HL-60 (cell line): ENCODE measurements at regions not wholly inside any gene's neighbourhood (a gene's known extent, or its start where the extent isn't known, plus 50 kb on each side); places are given as distances from the start of the nearest gene placed in this dataset.

Experiments used
- GABPA ChIP-seq: IDR thresholded peaks from 2 replicates; pipeline ENCODE4 v1.6.1; 2012; ENCODE audit warnings: low read depth
- POLR2AphosphoS5 ChIP-seq: IDR thresholded peaks from 2 replicates; pipeline ENCODE4 v1.6.1; 2012; ENCODE audit warnings: low read depth
- SPI1 ChIP-seq: IDR thresholded peaks from 2 replicates; pipeline ENCODE4 v1.6.1; 2012; ENCODE audit warnings: low read depth, mild to moderate bottlenecking, borderline replicate concordance
- TF ChIP-seq, protein P1 (sequence below): IDR thresholded peaks from one replicate; pipeline ENCODE4 v1.5.1; 2011; ENCODE audit warnings: low read length, control low read depth, inconsistent platforms; ENCODE audit not compliant: insufficient read depth
- TF ChIP-seq, protein P2 (sequence below): IDR thresholded peaks from 2 replicates; pipeline ENCODE4 v1.6.1; 2012; ENCODE audit warnings: low read depth; ENCODE audit not compliant: insufficient replicate concordance

DNA sequence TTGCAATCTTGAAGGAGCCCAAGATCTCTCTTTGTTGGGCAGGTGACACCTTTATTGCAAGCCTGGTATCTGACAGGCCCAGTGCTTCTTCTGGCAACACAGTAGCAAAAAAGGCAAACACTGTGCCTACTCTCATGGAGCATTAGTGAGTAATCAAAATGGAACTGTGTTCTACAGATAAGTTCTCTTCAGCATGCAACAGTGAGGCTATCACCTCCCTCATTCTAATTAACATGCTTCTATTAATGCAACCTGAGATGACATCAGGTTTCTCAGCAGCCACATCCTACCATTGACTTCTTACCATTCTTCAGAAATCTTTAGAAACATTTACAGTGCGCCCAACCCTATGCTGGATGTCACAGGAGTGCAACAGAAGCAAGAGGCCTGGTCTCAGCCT is 77.9 kb upstream of the KCNMA1 start:
- TF ChIP-seq, protein P1, sequence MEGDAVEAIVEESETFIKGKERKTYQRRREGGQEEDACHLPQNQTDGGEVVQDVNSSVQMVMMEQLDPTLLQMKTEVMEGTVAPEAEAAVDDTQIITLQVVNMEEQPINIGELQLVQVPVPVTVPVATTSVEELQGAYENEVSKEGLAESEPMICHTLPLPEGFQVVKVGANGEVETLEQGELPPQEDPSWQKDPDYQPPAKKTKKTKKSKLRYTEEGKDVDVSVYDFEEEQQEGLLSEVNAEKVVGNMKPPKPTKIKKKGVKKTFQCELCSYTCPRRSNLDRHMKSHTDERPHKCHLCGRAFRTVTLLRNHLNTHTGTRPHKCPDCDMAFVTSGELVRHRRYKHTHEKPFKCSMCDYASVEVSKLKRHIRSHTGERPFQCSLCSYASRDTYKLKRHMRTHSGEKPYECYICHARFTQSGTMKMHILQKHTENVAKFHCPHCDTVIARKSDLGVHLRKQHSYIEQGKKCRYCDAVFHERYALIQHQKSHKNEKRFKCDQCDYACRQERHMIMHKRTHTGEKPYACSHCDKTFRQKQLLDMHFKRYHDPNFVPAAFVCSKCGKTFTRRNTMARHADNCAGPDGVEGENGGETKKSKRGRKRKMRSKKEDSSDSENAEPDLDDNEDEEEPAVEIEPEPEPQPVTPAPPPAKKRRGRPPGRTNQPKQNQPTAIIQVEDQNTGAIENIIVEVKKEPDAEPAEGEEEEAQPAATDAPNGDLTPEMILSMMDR, result no peak
- no peak for TF ChIP-seq GABPA
- TF ChIP-seq, protein P2, sequence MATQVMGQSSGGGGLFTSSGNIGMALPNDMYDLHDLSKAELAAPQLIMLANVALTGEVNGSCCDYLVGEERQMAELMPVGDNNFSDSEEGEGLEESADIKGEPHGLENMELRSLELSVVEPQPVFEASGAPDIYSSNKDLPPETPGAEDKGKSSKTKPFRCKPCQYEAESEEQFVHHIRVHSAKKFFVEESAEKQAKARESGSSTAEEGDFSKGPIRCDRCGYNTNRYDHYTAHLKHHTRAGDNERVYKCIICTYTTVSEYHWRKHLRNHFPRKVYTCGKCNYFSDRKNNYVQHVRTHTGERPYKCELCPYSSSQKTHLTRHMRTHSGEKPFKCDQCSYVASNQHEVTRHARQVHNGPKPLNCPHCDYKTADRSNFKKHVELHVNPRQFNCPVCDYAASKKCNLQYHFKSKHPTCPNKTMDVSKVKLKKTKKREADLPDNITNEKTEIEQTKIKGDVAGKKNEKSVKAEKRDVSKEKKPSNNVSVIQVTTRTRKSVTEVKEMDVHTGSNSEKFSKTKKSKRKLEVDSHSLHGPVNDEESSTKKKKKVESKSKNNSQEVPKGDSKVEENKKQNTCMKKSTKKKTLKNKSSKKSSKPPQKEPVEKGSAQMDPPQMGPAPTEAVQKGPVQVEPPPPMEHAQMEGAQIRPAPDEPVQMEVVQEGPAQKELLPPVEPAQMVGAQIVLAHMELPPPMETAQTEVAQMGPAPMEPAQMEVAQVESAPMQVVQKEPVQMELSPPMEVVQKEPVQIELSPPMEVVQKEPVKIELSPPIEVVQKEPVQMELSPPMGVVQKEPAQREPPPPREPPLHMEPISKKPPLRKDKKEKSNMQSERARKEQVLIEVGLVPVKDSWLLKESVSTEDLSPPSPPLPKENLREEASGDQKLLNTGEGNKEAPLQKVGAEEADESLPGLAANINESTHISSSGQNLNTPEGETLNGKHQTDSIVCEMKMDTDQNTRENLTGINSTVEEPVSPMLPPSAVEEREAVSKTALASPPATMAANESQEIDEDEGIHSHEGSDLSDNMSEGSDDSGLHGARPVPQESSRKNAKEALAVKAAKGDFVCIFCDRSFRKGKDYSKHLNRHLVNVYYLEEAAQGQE, result no peak
- TF ChIP-seq POLR2AphosphoS5, result no peak
- no peak for TF ChIP-seq SPI1
